Large intestine (tissue), 3 donors: ENCODE measurements at regions not wholly inside any gene's neighbourhood (a gene's known extent, or its start where the extent isn't known, plus 50 kb on each side); places are given as distances from the start of the nearest gene placed in this dataset.

ENCODE experiments used
- DNase-seq, 2 donors: peaks; one replicate each; pipeline versions ENCODE4 v3.0.0 to v3.0.0-alpha.2; 2013
- H3K27ac ChIP-seq: one replicate; pipeline ENCODE4 v1.5.1; 2013; ENCODE audit warnings: low read length
- H3K27me3 ChIP-seq: 2 replicates; pipeline ENCODE4 v1.6.1; 2013; ENCODE audit warnings: low read length; ENCODE audit not compliant: control insufficient read depth, insufficient read depth
- H3K36me3 ChIP-seq: 2 replicates; pipeline ENCODE4 v1.6.1; 2013; ENCODE audit warnings: low read length; ENCODE audit not compliant: control insufficient read depth, insufficient read depth
- H3K4me1 ChIP-seq: one replicate; pipeline ENCODE4 v1.6.1; 2013; ENCODE audit warnings: low read length; ENCODE audit not compliant: control insufficient read depth, insufficient read depth
- H3K4me3 ChIP-seq: one replicate; pipeline ENCODE4 v1.5.1; 2013; ENCODE audit warnings: low read length
- H3K9me3 ChIP-seq: one replicate; pipeline ENCODE4 v1.6.1; 2013; ENCODE audit warnings: mild to moderate bottlenecking, low read depth, low read length, moderate library complexity; ENCODE audit not compliant: control insufficient read depth
- WGBS: methylation state at CpG from one replicate; pipeline ENCODE4 v1.1.5; 2013; ENCODE audit warnings: low lambda C conversion rate; ENCODE audit not compliant: insufficient coverage; 5-methylcytosine and 5-hydroxymethylcytosine counted together

DNA sequence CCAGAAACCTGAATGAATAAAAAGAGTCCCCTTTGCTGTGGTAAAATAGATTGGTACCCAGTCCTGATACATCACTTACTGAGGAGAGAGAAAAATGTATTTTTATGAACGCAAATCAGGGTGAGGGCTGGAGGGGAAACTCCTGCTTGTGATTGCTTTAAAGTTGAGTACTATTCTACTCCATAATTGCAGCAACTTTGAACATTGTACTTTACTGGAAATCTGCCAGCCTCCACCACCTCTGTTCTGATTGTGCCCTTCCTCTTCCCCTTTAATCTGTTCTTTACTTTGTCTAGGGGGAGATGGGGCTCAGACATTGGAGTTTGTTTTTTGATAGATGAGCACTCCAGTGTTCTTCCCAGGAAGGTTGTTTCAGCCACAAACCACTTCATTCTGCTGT lies 81.9 kb downstream of the C3orf38 start:
- Histone ChIP-seq H3K36me3 (no peaks in the 10 kb centered on the region), H3K9me3 (no peaks in the 10 kb centered on the region), H3K4me3 (no peak overlapping the region), H3K27me3 (no peaks in the 10 kb centered on the region), H3K27ac (no peak overlapping the region), H3K4me1 (no peaks in the 10 kb centered on the region)
- peak in 1 of 2 donors; percentile 45 for DNase-seq
- WGBS = no CpG with 5 or more reads among the region's 1 CpG

DNA sequence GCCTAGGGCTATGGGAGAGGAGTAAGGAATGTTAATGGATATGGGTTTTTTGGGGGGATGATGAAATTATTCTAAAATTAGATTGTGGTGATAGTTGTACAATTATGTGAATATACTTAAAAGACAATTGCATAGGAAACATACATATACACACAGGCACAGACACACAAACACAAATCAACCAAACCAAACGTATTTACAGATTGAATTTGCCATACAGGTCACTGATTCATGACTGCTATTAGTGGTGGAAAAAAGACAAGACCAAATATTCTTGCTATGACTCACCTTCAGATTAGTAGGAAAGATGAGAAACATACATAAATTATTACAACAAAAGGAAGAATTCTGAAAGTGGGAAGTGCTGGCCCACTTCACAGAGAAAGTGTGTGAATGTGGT lies 85.3 kb downstream of the C3orf38 start:
- Histone ChIP-seq H3K4me1 (no peaks in the 10 kb centered on the region), H3K27ac (no peak overlapping the region), H3K4me3 (no peak overlapping the region), H3K27me3 (no peaks in the 10 kb centered on the region), H3K9me3 (no peaks in the 10 kb centered on the region), H3K36me3 (no peaks in the 10 kb centered on the region)
- no peak for DNase-seq
- WGBS = no CpG with 5 or more reads among the region's 1 CpG

DNA sequence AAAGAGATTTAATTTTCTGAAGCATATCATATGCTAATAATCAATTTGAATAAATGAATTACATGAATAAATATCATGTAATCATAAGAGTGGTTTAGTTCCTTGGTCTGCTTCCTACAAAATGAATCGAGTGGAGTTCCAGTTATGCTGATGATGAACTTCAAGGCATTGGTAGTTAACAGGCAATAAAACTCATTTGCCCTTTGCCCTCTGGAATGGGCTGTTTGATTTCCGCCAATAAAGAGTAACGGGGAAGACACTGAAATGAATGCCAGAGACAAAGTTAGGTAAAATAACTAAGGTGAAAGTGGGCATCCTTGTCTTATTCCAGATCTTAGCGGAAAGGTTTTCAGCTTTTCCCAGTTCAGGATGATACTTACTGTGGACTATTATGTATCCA lies 90.1 kb downstream of the C3orf38 start:
- H3K36me3 ChIP-seq = no peaks in the 10 kb centered on the region
- WGBS = no CpG with 5 or more reads among the region's 4 CpGs
- no peaks in the 10 kb centered on the region for H3K9me3 ChIP-seq
- DNase-seq = peak in 1 of 2 donors; percentile 34
- no peaks in the 10 kb centered on the region for H3K27me3 ChIP-seq
- no peaks in the 10 kb centered on the region for H3K4me1 ChIP-seq
- H3K27ac ChIP-seq = no peak overlapping the region
- no peak overlapping the region for H3K4me3 ChIP-seq

DNA sequence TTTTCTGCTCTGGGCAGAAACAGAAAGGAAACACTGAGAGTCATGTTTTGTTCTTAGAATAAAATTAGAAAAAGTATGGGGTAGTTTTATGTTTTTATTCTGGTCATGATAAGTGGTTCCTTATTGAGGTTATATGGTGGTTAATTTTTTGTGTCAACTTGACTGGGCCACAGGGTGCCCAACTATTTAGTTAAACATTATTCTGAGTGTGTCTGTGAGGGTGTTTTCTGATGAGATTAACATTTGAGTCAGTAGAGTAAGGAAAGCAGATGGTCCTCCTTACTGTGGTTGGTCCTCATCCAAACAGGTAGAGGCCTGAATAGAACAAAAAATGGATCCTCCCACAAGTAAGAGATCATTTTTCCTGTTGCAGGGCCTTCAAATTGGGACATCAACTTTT lies 98.9 kb downstream of the C3orf38 start:
- Histone ChIP-seq H3K9me3 (no peaks in the 10 kb centered on the region), H3K27me3 (no peaks in the 10 kb centered on the region)

DNA sequence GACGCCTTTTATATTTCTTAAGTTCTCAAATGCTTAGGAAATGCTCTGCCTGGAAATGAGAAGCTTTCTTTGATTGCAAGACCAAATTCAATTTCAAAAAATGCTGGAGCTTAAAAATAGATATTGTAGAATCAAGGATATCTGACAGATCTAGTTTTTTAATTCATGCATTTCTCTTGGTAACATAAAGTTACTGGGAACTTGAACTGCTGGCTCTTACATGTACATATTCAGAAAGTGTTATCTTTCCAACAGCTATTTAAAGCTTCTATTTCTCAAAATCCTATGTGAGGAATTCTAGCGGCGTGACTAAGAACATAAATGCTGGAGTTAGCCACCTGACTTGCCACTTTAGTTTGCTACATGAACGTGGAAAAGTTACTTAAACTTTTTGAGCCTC lies 109.3 kb downstream of the C3orf38 start:
- no peaks in the 10 kb centered on the region for H3K27me3 ChIP-seq
- 87% methylated on average over 3 of the region's 4 CpGs for WGBS
- H3K36me3 ChIP-seq = no peaks in the 10 kb centered on the region
- no peaks in the 10 kb centered on the region for H3K4me1 ChIP-seq
- DNase-seq = no peak
- no peaks in the 10 kb centered on the region for H3K9me3 ChIP-seq
- H3K27ac ChIP-seq = no peak overlapping the region
- no peak overlapping the region for H3K4me3 ChIP-seq

More for the DNA sequence above, 98.9 kb downstream of the C3orf38 start:
- no peak overlapping the region for H3K4me3 ChIP-seq
- H3K4me1 ChIP-seq = no peaks in the 10 kb centered on the region
- no peak overlapping the region for H3K27ac ChIP-seq
- H3K36me3 ChIP-seq = no peaks in the 10 kb centered on the region
- DNase-seq = no peak

DNA sequence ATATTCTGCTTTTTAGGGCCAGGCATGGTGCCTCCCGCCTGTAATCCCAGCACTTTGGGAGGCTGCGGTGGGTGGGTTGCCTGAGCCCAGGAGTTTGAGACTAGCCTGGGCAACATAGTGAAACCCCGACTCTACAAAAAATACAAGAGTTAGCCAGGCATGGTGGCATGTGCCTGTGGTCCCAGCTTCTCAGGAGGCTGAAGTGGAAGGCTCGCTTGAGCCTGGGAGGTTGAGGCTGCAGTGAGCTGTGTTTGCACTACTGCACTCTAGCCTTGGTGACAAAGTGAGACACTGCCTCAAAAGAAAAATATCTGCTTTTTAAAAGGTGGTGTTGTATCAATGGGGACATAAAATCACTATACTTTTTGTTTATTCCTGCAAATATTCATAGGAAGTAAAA lies 112.8 kb downstream of the C3orf38 start:
- Histone ChIP-seq H3K4me1 (no peaks in the 10 kb centered on the region), H3K9me3 (no peaks in the 10 kb centered on the region), H3K4me3 (no peak overlapping the region), H3K27ac (no peak overlapping the region), H3K36me3 (no peaks in the 10 kb centered on the region), H3K27me3 (no peaks in the 10 kb centered on the region)
- WGBS = no CpG with 5 or more reads among the region's 4 CpGs
- DNase-seq = no peak

DNA sequence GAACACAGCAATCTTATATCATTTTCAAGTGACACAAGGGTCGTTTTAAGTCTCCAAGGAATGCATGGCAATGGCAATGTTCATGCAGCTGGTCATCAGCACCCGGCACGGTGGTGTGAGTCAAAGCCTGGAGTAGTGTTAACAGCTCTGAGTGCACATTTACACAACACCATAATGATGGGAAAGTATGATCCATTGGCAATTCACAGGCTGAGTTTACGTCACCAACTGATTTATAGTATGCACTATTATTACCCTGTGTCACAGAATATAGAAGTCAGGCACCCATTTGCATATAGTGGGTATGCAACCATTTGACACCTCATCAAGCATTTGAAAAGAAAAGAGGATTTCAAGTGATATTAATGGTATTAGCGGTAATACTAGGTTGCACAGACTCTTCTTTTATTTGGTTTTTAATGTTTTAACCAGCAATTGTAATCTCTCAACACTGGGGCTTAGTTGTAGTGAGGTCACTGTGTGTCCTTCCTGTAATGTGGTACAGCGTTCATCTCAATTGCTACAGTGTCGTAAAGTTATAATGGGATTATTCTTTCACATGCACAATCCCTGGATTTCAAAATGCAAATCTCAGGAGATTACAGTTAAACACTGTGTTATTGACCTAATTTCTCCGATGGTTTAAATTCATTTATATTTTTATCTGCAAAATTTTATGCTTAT lies 113.8 kb downstream of the C3orf38 start:
- no peak for DNase-seq
- Histone ChIP-seq H3K27me3 (no peaks in the 10 kb centered on the region), H3K4me3 (no peak overlapping the region), H3K36me3 (no peaks in the 10 kb centered on the region), H3K9me3 (no peaks in the 10 kb centered on the region), H3K27ac (no peak overlapping the region), H3K4me1 (no peaks in the 10 kb centered on the region)
- 100% methylated on average over 1 of the region's 8 CpGs for WGBS

DNA sequence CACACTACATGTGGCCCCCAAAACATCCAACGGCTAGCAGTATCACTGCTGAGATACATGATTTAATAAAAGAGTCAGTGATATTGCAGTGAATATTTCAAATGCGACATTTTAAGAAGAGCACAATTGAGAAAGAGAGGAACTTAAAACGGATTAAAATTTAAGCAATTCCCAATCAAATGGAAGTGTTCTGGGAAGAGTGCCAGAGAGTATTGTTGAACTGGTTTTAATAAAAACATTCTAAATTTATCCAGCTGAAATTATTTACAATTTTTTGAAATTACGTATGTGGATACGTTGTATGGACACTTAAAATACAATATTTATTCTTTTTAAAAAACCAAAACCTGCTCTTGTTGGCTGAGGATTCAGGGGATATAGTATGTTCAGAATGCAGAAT lies 117.7 kb downstream of the C3orf38 start:
- Histone ChIP-seq H3K27me3 (no peaks in the 10 kb centered on the region), H3K36me3 (no peaks in the 10 kb centered on the region), H3K27ac (no peak overlapping the region), H3K4me3 (no peak overlapping the region), H3K4me1 (no peaks in the 10 kb centered on the region), H3K9me3 (no peaks in the 10 kb centered on the region)
- WGBS = 74% methylated on average over 5 of the region's 5 CpGs
- DNase-seq = no peak

DNA sequence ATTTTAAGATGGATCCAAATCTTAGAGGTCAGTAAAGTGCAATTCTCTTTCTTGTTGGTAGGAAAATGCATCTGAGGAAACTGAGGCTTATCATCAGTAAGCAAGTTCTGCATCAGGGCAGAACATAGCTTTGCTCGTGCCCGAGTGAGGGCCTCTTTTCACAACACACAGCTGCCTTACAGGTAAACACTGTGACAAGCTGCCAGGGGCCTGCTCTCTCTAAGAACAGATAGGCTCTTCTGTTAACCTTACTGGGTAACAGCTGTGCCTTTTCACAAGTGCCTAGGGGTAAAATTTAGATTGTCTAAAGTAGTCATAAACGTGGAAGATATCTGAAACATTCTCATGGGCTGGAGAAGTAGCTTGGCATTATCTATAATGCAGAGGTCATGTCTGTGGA lies 118.1 kb downstream of the C3orf38 start:
- Histone ChIP-seq H3K9me3 (no peaks in the 10 kb centered on the region), H3K4me3 (no peak overlapping the region), H3K4me1 (no peaks in the 10 kb centered on the region), H3K27ac (no peak overlapping the region), H3K36me3 (no peaks in the 10 kb centered on the region), H3K27me3 (no peaks in the 10 kb centered on the region)
- no peak for DNase-seq
- no CpG with 5 or more reads among the region's 3 CpGs for WGBS

DNA sequence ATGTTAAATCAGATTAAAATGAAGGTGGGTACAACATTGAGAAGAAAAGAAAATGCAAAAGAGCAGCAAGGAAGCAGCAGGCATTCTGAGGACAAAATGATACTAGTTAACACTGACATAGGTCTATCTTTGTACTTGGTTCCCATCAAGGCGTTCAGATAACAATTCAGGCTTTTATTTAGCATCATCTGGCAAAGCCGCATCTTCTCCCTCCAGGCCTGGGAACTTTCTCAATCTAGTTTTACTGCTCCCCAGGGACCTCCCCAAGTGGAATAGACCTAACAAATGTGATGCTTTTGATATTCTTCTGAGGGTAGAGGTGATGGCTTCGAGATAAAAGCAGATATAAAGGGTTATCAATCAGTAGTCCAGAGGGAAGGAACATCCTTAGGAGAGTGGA lies 130.6 kb downstream of the C3orf38 start:
- no peaks in the 10 kb centered on the region for H3K36me3 ChIP-seq
- no peaks in the 10 kb centered on the region for H3K27me3 ChIP-seq
- no peaks in the 10 kb centered on the region for H3K9me3 ChIP-seq
- DNase-seq = no peak
- no peak overlapping the region for H3K4me3 ChIP-seq
- no peak overlapping the region for H3K27ac ChIP-seq
- WGBS = no CpG with 5 or more reads among the region's 3 CpGs
- H3K4me1 ChIP-seq = no peaks in the 10 kb centered on the region

DNA sequence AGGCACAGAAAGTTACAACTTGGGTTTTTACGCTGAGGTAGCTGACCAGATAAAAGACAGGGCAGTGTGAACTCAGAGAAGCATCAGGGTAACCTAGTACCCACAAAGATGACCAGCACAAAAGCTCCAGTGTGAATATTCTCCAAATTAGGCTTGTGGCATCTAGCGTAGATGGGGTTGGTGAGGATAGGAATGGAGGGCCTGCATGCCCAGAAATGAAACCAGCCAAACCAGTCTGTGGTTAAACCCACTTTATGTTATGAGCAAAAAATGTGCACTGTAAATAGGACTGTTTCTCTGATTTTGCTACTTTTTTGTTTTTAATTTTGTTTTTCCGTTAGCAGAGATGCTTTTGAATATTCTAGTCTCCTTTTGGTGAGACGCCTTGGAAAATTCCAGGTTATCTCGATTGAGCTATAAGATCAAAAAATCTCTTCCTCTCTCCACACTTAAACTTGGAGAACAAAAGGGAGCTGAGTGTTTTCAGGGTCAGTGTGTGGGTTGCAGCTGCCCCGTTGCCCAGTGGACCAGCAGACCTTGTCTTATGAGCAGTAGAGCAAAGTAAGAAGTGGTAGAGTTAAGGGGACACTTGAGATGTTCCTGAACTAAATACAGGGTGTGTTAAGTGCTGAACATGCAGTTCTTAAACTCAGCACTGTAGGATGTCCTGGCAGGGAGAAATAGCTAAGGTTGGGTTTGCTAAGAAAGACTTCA lies 132.9 kb downstream of the C3orf38 start:
- Histone ChIP-seq H3K4me3 (no peak overlapping the region), H3K36me3 (no peaks in the 10 kb centered on the region), H3K27ac (no peak overlapping the region), H3K9me3 (no peaks in the 10 kb centered on the region), H3K27me3 (no peaks in the 10 kb centered on the region), H3K4me1 (no peaks in the 10 kb centered on the region)
- WGBS = 100% methylated on average over 2 of the region's 6 CpGs
- DNase-seq = no peak
